ENCODE measurements at regions not wholly inside any gene's neighbourhood (a gene's known extent, or its start where the extent isn't known, plus 50 kb on each side); places are given as distances from the start of the nearest gene placed in this dataset.

DNA sequence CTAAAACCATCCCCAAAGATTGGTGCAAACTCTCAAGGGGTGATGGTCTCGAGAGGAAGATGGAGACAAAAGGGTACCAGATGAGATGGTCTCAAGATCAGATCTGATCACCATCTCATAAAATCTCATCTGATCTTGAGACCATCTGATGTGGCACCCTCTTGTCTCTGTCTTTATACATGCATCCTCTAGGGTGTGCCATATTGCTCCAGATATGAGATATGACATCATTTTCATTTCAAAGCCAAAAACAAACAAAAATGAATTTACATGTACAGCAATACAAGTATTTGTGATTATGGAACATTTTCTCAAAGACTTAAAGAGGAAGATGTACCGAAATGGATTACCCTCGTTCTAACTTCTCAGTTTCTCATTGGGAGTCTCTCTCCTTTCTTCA lies 787.2 kb downstream of the GALC start:
- Mint-ChIP-seq H3K27ac (no peak overlapping the region), H3K36me3 (ENCODE audit: low read depth) (no peaks in the 10 kb centered on the region), H3K4me3 (no peak overlapping the region), H3K4me1 (ENCODE audit: low read depth) (no peaks in the 10 kb centered on the region), H3K27me3 (no peaks in the 10 kb centered on the region), H3K9me3 (peaks cover 12% of the 10 kb centered on the region)

DNA sequence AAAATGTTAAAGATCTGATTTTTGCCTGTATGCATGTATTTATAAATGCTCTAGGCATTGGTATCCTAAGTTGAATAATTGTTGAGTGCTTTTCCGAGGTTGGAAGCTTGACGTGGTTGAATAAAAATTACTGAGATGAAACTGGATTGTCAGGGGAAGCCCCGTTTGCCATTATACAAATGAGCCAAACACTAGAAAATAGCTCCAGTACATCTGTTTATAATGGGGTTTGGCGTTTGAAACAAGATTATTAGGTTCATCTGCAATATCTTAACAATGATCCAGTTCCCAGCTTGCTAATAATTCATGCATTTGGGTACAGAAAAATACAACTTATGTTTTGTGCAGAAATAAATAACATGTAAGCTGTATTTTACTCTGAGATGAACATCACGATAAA lies 789.6 kb downstream of the GALC start:
- Mint-ChIP-seq H3K36me3 (ENCODE audit: low read depth) (no peaks in the 10 kb centered on the region), H3K27me3 (no peaks in the 10 kb centered on the region), H3K27ac (no peak overlapping the region), H3K4me1 (ENCODE audit: low read depth) (no peaks in the 10 kb centered on the region), H3K9me3 (peaks cover 7% of the 10 kb centered on the region), H3K4me3 (no peak overlapping the region)

DNA sequence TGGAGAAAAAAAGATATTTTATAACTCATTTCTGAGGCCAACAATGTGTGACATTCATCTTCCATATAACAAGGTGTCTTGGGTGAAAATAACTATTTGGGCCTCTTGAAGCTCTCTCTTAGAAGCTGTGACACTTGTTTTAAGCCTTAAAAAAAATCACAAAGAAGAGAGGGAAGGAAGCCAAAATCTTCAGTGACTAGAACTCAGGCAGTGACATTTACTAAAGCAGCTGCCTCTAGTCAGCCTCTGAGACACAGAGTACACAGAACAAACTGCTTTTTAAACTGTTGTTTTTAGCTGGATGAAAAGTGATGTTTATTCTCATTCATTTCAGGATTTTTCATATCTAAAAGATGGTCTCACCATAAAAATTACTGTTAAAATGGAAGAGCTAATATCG lies 793.6 kb downstream of the GALC start:
- Mint-ChIP-seq H3K4me3 (no peak overlapping the region), H3K27ac (no peak overlapping the region), H3K9me3 (peaks cover 11% of the 10 kb centered on the region), H3K4me1 (ENCODE audit: low read depth) (no peaks in the 10 kb centered on the region), H3K27me3 (no peaks in the 10 kb centered on the region), H3K36me3 (ENCODE audit: low read depth) (no peaks in the 10 kb centered on the region)

DNA sequence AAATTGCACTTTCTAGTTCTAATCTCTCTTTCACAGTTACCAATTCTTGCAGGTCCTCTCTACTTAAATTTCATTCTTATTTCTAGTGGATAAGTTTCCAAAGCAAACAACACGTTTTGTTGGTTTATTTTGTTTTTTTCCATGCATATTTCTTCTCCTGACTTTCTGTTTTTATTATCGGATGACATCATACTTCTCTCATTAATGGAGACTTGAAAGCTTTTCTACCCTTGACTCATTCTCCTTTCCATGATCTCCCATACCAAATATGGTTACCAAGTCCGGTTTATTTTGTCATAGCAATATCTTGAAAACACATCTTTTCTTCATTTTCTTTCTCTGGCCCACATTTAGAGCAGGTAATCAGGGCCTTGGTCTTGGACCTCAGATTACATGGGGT lies 796.5 kb downstream of the GALC start:
- no peaks in the 10 kb centered on the region for H3K36me3 Mint-ChIP-seq (ENCODE audit: low read depth)
- peaks cover 12% of the 10 kb centered on the region for H3K9me3 Mint-ChIP-seq
- no peaks in the 10 kb centered on the region for H3K4me1 Mint-ChIP-seq (ENCODE audit: low read depth)
- no peak overlapping the region for H3K4me3 Mint-ChIP-seq
- no peak overlapping the region for H3K27ac Mint-ChIP-seq
- H3K27me3 Mint-ChIP-seq, result no peaks in the 10 kb centered on the region

DNA sequence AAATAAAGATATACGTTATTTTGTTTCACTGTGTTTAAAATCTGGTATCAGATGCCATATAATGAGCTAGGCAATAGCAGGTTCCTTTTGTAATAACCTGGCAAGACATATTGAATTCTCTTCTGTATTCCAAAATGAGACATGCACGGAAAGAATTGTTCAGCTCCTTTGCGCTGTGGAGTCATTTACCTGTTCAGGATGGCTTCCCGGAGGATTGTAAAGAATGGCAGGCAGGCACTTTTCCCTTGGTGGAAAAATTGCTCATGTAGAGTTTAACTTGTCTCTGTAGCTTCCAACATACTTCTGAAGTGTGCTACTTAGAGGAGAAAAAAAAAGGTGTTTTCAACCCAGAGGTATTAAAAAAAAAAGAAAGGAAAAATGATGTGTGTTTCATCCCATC lies 805.2 kb downstream of the GALC start:
- Mint-ChIP-seq H3K36me3 (ENCODE audit: low read depth) (no peaks in the 10 kb centered on the region), H3K4me3 (no peak overlapping the region), H3K4me1 (ENCODE audit: low read depth) (no peaks in the 10 kb centered on the region), H3K27me3 (no peaks in the 10 kb centered on the region), H3K27ac (no peak overlapping the region), H3K9me3 (peaks cover 17% of the 10 kb centered on the region)

DNA sequence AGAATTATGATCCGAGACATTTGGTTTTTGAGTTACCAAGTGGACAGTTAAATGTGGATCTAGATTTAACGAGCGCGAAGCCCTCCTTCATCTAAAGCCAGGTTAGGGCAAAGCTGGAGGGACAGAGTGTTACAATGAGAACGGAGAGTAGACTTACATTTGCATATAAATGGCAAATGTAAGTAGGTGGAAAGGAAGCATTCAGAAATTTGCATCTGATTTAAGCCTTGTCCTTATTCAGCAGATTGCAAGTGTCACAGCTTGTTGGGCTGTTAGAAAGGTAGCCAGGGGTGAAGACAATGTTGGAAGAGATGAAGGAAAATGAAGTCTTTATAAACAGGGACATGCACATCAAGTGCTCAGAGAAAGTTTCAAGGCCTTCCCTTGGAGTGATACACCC lies 806.2 kb downstream of the GALC start:
- H3K9me3 Mint-ChIP-seq, result peaks cover 23% of the 10 kb centered on the region
- H3K4me1 Mint-ChIP-seq (ENCODE audit: low read depth), result no peaks in the 10 kb centered on the region
- H3K27me3 Mint-ChIP-seq, result no peaks in the 10 kb centered on the region
- no peaks in the 10 kb centered on the region for H3K36me3 Mint-ChIP-seq (ENCODE audit: low read depth)
- H3K4me3 Mint-ChIP-seq, result no peak overlapping the region
- no peak overlapping the region for H3K27ac Mint-ChIP-seq

DNA sequence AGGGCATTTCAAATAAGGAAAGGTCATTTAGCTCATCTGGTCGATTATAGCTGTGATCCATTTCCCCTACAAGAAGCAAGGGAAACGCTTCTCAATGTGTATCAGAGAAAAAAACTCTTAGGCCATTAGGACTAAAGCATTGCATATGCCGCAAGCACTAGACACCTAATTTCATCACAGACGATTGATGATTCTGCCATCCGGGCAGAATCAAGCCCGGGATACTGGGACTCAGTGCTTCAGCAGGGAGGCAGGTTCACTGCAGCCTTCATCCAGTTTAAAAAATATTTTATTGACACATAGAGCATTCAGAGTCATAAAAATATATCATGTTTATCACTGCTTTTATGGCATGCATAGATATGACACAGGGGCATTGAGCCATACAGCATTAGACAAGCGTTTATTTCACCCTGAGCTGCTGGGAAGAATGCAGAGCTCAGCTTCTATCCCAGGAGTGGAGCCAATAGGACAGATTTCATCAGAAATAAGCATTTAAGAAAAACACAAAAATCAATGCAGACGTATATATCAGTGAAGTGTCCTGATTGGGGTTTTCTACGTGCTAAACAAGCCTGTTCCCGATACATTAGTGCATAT lies 806.9 kb downstream of the GALC start:
- H3K9me3 Mint-ChIP-seq, result peaks cover 23% of the 10 kb centered on the region
- H3K27me3 Mint-ChIP-seq, result no peaks in the 10 kb centered on the region
- H3K27ac Mint-ChIP-seq, result no peak overlapping the region
- H3K4me3 Mint-ChIP-seq, result no peak overlapping the region
- no peaks in the 10 kb centered on the region for H3K4me1 Mint-ChIP-seq (ENCODE audit: low read depth)
- no peaks in the 10 kb centered on the region for H3K36me3 Mint-ChIP-seq (ENCODE audit: low read depth)

DNA sequence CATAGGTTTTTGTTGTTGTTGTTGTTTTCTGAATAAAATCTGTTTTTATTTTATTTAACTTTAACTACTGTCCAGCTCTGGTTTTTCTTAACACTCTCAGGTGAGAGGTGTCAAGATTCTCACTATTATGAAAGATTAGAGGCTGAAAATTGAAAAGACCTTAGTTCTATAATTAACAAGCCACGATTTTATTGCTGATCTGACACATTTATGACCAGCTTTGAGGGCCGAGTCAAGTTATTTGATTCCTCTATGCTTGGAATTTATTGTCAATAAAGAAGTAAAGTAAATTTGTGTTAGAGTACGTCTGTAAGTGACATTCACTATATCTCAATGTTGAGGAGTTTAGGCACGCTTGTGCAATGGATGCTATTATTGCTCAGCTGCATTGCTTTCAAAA lies 808.8 kb downstream of the GALC start:
- Mint-ChIP-seq H3K4me1 (ENCODE audit: low read depth) (no peaks in the 10 kb centered on the region), H3K9me3 (peaks cover 13% of the 10 kb centered on the region), H3K36me3 (ENCODE audit: low read depth) (no peaks in the 10 kb centered on the region), H3K27ac (no peak overlapping the region), H3K4me3 (no peak overlapping the region), H3K27me3 (no peaks in the 10 kb centered on the region)

DNA sequence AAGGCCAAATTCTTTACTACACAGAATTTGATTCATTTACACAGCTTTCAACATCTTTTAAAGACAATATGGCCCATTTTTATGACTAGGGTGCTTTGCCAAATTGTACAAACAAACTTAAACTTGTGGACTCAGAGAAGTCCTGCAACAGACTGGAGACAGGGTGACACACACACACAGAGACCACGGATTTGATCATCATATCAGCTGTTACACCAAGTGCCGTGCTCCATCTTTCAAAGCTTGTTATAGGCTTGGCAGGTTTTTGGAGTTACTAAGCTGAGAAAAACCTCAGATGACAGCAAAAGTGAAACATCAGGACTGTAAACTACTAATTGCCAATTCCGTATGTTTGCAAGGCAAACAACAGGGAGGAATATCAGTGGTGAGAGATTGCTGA lies 811.7 kb downstream of the GALC start:
- Mint-ChIP-seq H3K9me3 (peaks cover 17% of the 10 kb centered on the region), H3K36me3 (ENCODE audit: low read depth) (no peaks in the 10 kb centered on the region), H3K4me3 (no peak overlapping the region), H3K4me1 (ENCODE audit: low read depth) (no peaks in the 10 kb centered on the region), H3K27ac (no peak overlapping the region), H3K27me3 (no peaks in the 10 kb centered on the region)

DNA sequence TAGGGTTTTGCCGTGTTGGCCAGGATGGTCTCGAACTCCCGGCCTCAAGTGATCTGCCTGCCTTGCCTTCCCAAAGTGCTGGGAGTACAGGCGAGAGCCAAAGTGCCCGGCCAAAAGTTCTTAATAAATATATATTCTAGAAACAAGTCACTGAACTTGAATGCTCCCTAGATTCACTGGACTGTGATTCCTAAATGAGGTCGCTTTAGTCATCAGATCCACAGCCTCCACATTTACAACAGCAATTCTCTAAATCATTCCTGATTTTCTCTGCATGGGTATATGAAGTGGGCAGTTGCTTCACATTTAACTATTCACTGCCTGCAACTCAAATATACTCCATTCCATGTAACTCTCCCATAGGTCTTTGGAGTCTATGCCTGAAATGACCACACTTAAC lies 813.0 kb downstream of the GALC start:
- peaks cover 17% of the 10 kb centered on the region for H3K9me3 Mint-ChIP-seq
- no peaks in the 10 kb centered on the region for H3K27me3 Mint-ChIP-seq
- no peak overlapping the region for H3K4me3 Mint-ChIP-seq
- no peak overlapping the region for H3K27ac Mint-ChIP-seq
- H3K4me1 Mint-ChIP-seq (ENCODE audit: low read depth), result no peaks in the 10 kb centered on the region
- no peaks in the 10 kb centered on the region for H3K36me3 Mint-ChIP-seq (ENCODE audit: low read depth)

DNA sequence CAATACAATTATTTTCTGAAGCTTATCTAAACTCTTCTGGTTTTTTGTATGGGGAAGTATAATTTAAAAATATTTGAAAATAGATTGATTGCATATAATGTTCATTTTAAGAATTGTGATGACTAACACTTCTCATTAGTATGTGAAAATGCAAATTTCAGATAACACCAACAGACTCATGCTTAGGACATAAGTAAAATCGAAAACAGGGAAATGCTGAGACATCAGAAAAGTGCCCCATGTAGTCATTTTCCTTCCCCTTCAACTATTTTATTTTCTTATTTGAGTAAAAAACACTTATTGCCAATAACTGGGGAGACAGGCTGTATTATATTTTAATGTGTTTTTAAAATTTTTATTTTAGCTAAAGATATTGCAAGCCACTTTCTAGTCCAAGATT lies 814.7 kb downstream of the GALC start:
- Mint-ChIP-seq H3K4me3 (no peak overlapping the region), H3K27ac (no peak overlapping the region), H3K4me1 (ENCODE audit: low read depth) (no peaks in the 10 kb centered on the region), H3K36me3 (ENCODE audit: low read depth) (no peaks in the 10 kb centered on the region), H3K9me3 (peaks cover 11% of the 10 kb centered on the region), H3K27me3 (no peaks in the 10 kb centered on the region)

DNA sequence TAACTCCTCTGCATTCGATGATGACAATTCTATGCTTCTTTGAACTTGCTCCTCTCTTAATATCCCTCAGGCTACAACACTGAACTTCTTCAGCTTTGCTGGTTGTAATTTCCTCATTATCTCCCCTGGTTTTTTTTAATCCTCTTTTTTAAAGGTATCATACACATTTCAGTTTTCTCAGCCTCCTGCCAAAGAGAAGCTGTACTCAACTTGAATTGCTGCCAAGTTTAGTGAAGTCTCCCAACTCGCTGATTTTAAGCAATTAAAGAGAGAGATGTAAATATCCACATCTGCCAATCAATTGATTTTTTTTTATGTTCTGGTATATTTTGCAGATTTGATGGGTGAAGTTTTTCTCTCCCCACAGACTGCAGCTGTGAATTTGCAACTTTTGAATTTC lies 817.8 kb downstream of the GALC start:
- no peak overlapping the region for H3K27ac Mint-ChIP-seq
- no peaks in the 10 kb centered on the region for H3K27me3 Mint-ChIP-seq
- H3K36me3 Mint-ChIP-seq (ENCODE audit: low read depth), result no peaks in the 10 kb centered on the region
- H3K4me3 Mint-ChIP-seq, result no peak overlapping the region
- no peaks in the 10 kb centered on the region for H3K4me1 Mint-ChIP-seq (ENCODE audit: low read depth)
- peaks cover 10% of the 10 kb centered on the region for H3K9me3 Mint-ChIP-seq

DNA sequence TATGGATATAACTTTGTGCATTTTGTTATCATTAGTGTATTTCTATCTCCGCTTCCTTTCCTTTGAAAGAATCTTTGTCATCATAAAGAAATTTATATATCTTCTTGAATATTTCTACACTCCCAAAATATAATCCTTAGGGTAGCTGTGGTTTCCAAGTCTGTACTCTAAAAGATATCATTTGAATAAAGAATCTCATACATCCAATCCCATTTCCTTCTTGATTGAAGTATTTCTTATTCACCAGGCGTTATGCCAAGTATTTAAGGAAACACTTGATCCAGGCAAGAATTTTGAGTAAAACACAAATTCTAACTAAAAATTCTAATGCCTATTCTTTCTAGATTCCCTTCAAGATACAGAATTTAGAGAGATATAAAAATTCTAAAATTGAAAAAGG lies 821.8 kb downstream of the GALC start:
- peaks cover 9% of the 10 kb centered on the region for H3K9me3 Mint-ChIP-seq
- no peaks in the 10 kb centered on the region for H3K36me3 Mint-ChIP-seq (ENCODE audit: low read depth)
- H3K4me1 Mint-ChIP-seq (ENCODE audit: low read depth), result no peaks in the 10 kb centered on the region
- H3K27me3 Mint-ChIP-seq, result no peaks in the 10 kb centered on the region
- no peak overlapping the region for H3K27ac Mint-ChIP-seq
- no peak overlapping the region for H3K4me3 Mint-ChIP-seq

DNA sequence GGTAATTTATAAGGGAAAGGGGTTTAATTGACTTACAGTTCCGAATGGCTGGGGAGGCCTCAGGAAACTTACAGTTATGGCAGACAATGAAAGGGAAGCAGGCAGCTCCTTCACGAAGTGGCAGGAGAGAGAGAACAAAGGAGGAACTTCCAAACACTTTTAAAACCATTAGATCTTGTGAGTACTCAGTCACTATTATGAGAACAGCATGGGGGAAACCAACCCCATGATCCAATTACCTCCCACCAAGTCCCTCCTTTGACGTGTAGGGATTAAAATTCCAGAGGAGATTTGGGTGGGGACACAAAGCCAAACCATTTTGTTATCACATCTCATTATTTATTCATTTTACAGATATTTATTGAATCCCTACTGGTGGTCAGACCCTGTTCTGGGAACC lies 822.8 kb downstream of the GALC start:
- H3K27me3 Mint-ChIP-seq, result no peaks in the 10 kb centered on the region
- H3K36me3 Mint-ChIP-seq (ENCODE audit: low read depth), result no peaks in the 10 kb centered on the region
- no peak overlapping the region for H3K4me3 Mint-ChIP-seq

DNA sequence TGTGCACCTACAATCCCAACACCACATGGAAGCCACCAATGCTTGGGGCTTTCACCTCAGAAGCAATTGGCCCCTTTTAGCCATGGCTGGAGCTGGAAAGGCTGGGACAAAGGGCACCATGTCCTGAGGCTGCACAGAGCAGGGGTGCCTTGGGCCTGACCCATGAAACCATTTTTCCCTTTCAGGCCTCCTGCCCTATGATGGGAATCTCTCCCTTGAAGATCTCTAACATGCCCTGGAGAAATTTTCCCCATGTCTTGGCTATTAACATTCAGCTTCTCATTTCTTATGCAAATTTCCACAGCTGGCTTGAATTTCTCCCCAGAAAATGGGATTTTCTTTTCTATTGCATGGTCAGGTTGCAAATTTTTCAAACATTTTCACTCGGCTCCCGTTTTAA lies 823.6 kb downstream of the GALC start:
- H3K4me1 Mint-ChIP-seq (ENCODE audit: low read depth), result no peaks in the 10 kb centered on the region
- H3K4me3 Mint-ChIP-seq, result no peak overlapping the region
- H3K27ac Mint-ChIP-seq, result no peak overlapping the region
- peaks cover 15% of the 10 kb centered on the region for H3K9me3 Mint-ChIP-seq
- H3K27me3 Mint-ChIP-seq, result no peaks in the 10 kb centered on the region
- H3K36me3 Mint-ChIP-seq (ENCODE audit: low read depth), result no peaks in the 10 kb centered on the region

More for the DNA sequence above, 822.8 kb downstream of the GALC start:
- no peaks in the 10 kb centered on the region for H3K4me1 Mint-ChIP-seq (ENCODE audit: low read depth)
- no peak overlapping the region for H3K27ac Mint-ChIP-seq
- H3K9me3 Mint-ChIP-seq, result peaks cover 13% of the 10 kb centered on the region

DNA sequence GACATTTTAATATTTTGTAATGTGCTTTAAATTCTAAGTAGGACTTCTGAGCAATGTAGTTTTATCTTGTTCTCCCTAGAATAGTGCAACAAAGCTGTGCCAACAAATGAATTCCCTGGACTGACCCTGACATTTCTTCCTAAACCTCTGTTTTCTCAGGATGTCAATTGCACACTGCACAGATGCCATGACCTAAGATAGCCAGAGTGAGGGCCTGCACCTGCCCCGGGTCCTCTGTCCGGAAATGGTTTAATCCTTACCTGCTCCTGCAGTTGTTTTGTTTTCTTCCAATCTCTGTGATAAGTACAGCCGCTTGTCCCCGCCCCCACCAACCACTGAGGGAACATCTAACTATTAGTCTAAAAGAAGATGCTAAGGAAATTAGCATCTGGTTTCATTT lies 831.5 kb downstream of the GALC start:
- Mint-ChIP-seq H3K9me3 (peaks cover 15% of the 10 kb centered on the region), H3K27ac (no peak overlapping the region), H3K36me3 (ENCODE audit: low read depth) (no peaks in the 10 kb centered on the region), H3K4me3 (no peak overlapping the region), H3K27me3 (no peaks in the 10 kb centered on the region), H3K4me1 (ENCODE audit: low read depth) (no peaks in the 10 kb centered on the region)

Measured in stimulated activated naive CD8-positive, alpha-beta T cell treated with anti-CD3 and anti-CD28 coated beads, Interleukin-15, Interleukin-2, amounts not matched to agents 100 ng/mL and 50 ng/mL, for 24 hours (primary cell).